DOHH2 (cell line): ENCODE measurements at regions not wholly inside any gene's neighbourhood (a gene's known extent, or its start where the extent isn't known, plus 50 kb on each side); places are given as distances from the start of the nearest gene placed in this dataset.

ENCODE experiments used
- H3F3A ChIP-seq: fragments of 200-600 bp; sonication (generic), shearing (Covaris generic); 2 replicates; pipeline ENCODE4 v1.6.0; 2016; ENCODE audit warnings: antibody characterized with exemption, mild to moderate bottlenecking; ENCODE audit not compliant: control insufficient read depth, insufficient read depth
- H3K27ac ChIP-seq: fragments of 200-600 bp; sonication (generic); 2 replicates; pipeline ENCODE4 v1.5.1; 2014; ENCODE audit warnings: low read depth, mild to moderate bottlenecking, low read length, moderate library complexity
- H3K27me3 ChIP-seq: fragments of 200-600 bp; sonication (generic); 2 replicates; pipeline ENCODE4 v1.6.1; 2014; ENCODE audit warnings: mild to moderate bottlenecking, low read length, mixed read lengths; ENCODE audit not compliant: control insufficient read depth
- H3K36me3 ChIP-seq: fragments of 200-600 bp; sonication (generic); 2 replicates; pipeline ENCODE4 v1.6.1; 2014; ENCODE audit warnings: mild to moderate bottlenecking, low read length, moderate library complexity, mixed read lengths; ENCODE audit not compliant: control insufficient read depth
- H3K4me1 ChIP-seq: fragments of 200-600 bp; sonication (generic); 2 replicates; pipeline ENCODE4 v1.6.1; 2014; ENCODE audit warnings: mild to moderate bottlenecking, low read length, mixed read lengths; ENCODE audit not compliant: control insufficient read depth
- H3K4me2 ChIP-seq: fragments of 200-600 bp; sonication (generic); 2 replicates; pipeline ENCODE4 v1.6.0; 2014; ENCODE audit warnings: mild to moderate bottlenecking, low read length, moderate library complexity
- H3K4me3 ChIP-seq: fragments of 200-600 bp; sonication (generic); 2 replicates; pipeline ENCODE4 v1.5.1; 2014; ENCODE audit warnings: mild to moderate bottlenecking, low read length, mixed read lengths
- H3K79me2 ChIP-seq: fragments of 200-600 bp; sonication (generic); 2 replicates; pipeline ENCODE4 v1.6.1; 2014; ENCODE audit warnings: mild to moderate bottlenecking, low read length, mixed read lengths; ENCODE audit not compliant: control insufficient read depth
- H3K9me2 ChIP-seq: fragments of 200-600 bp; sonication (generic); replicated peaks from 2 replicates; pipeline ENCODE4 v1.6.1; 2014; ENCODE audit warnings: mild to moderate bottlenecking, low read length, mixed read lengths; ENCODE audit not compliant: control insufficient read depth
- H3K9me3 ChIP-seq: fragments of 200-600 bp; sonication (generic); 2 replicates; pipeline ENCODE4 v1.6.1; 2014; ENCODE audit warnings: antibody characterized with exemption, low read length, mixed read lengths; ENCODE audit not compliant: control insufficient read depth, insufficient read depth
- H4K20me1 ChIP-seq: fragments of 200-600 bp; sonication (generic); 2 replicates; pipeline ENCODE4 v1.6.0; 2014; ENCODE audit warnings: low read depth, mild to moderate bottlenecking, antibody characterized with exemption, low read length, moderate library complexity; ENCODE audit not compliant: control insufficient read depth, insufficient read depth
- CTCF ChIP-seq: fragments of 200-600 bp; sonication (generic); IDR thresholded peaks from one replicate; pipeline ENCODE4 v1.5.1; 2014; ENCODE audit warnings: antibody characterized with exemption, mild to moderate bottlenecking, low read depth, low read length; ENCODE audit not compliant: poor library complexity, severe bottlenecking
- EZH2phosphoT487 ChIP-seq: fragments of 200-600 bp; sonication (generic); IDR thresholded peaks from 2 replicates; pipeline ENCODE4 v1.6.1; 2017; ENCODE audit warnings: borderline replicate concordance, mild to moderate bottlenecking, antibody characterized with exemption, low read length, moderate library complexity, mixed read lengths

- no peak overlapping the region for H3K4me3 ChIP-seq
- no peak overlapping the region for H3K4me2 ChIP-seq
- TF ChIP-seq CTCF (no peak), EZH2phosphoT487 (no peak)
- H3K27ac ChIP-seq, result no peak overlapping the region
- no peaks in the 10 kb centered on the region for H3K4me1 ChIP-seq
- no peaks in the 10 kb centered on the region for H3K9me3 ChIP-seq
- H3K36me3 ChIP-seq, result no peaks in the 10 kb centered on the region
- H4K20me1 ChIP-seq, result no peaks in the 10 kb centered on the region
- no peaks in the 10 kb centered on the region for H3K79me2 ChIP-seq
- no peaks in the 10 kb centered on the region for H3K9me2 ChIP-seq
- no peaks in the 10 kb centered on the region for H3K27me3 ChIP-seq
- no peaks in the 10 kb centered on the region for H3F3A ChIP-seq
These were observed 543.1 kb upstream of the NECTIN3 start for GRCh38 chr3:110528305-110529121.

- no peaks in the 10 kb centered on the region for H3K9me2 ChIP-seq
- no peaks in the 10 kb centered on the region for H3K4me1 ChIP-seq
- H3K4me2 ChIP-seq, result no peak overlapping the region
- no peaks in the 10 kb centered on the region for H4K20me1 ChIP-seq
- H3K79me2 ChIP-seq, result no peaks in the 10 kb centered on the region
- TF ChIP-seq EZH2phosphoT487 (no peak), CTCF (no peak)
- no peaks in the 10 kb centered on the region for H3K9me3 ChIP-seq
- no peak overlapping the region for H3K4me3 ChIP-seq
- H3K27ac ChIP-seq, result no peak overlapping the region
- no peaks in the 10 kb centered on the region for H3K27me3 ChIP-seq
- H3F3A ChIP-seq, result no peaks in the 10 kb centered on the region
- no peaks in the 10 kb centered on the region for H3K36me3 ChIP-seq
These were observed 540.7 kb upstream of the NECTIN3 start for GRCh38 chr3:110530902-110531301.

GRCh38 chr3:110533089-110533488, 538.5 kb upstream of the NECTIN3 start:
- H3K27ac ChIP-seq, result no peak overlapping the region

More at GRCh38 chr3:110533089-110533488, 538.5 kb upstream of the NECTIN3 start:
- H3K36me3 ChIP-seq, result no peaks in the 10 kb centered on the region
- H3K27me3 ChIP-seq, result no peaks in the 10 kb centered on the region
- H3K4me3 ChIP-seq, result no peak overlapping the region
- TF ChIP-seq CTCF, result no peak
- no peak for TF ChIP-seq EZH2phosphoT487
- no peaks in the 10 kb centered on the region for H3K9me2 ChIP-seq
- no peaks in the 10 kb centered on the region for H3K79me2 ChIP-seq
- H4K20me1 ChIP-seq, result no peaks in the 10 kb centered on the region
- no peaks in the 10 kb centered on the region for H3K9me3 ChIP-seq
- H3K4me2 ChIP-seq, result no peak overlapping the region
- no peaks in the 10 kb centered on the region for H3F3A ChIP-seq
- H3K4me1 ChIP-seq, result no peaks in the 10 kb centered on the region
